Rectal smooth muscle tissue (tissue), 1 donor: ENCODE measurements at regions not wholly inside any gene's neighbourhood (a gene's known extent, or its start where the extent isn't known, plus 50 kb on each side); places are given as distances from the start of the nearest gene placed in this dataset.

Experiments used
- H3K27ac ChIP-seq: one replicate; pipeline ENCODE4 v1.7.0; 2013; ENCODE audit warnings: low read depth, low read length, inconsistent platforms
- H3K27me3 ChIP-seq: one replicate; pipeline ENCODE4 v1.7.0; 2013; ENCODE audit warnings: low read length; ENCODE audit not compliant: control insufficient read depth, insufficient read depth
- H3K36me3 ChIP-seq: one replicate; pipeline ENCODE4 v1.7.0; 2013; ENCODE audit warnings: low read length; ENCODE audit not compliant: control insufficient read depth, insufficient read depth
- H3K4me1 ChIP-seq: one replicate; pipeline ENCODE4 v1.7.0; 2013; ENCODE audit warnings: low read length; ENCODE audit not compliant: control insufficient read depth, insufficient read depth
- H3K4me3 ChIP-seq: one replicate; pipeline ENCODE4 v1.7.0; 2013; ENCODE audit warnings: low read length
- H3K9ac ChIP-seq: one replicate; pipeline ENCODE4 v1.7.0; 2013; ENCODE audit warnings: low read length

GRCh38 chr9:107548298-107549142, 59.0 kb upstream of the KLF4 start:
- H3K4me1 ChIP-seq: no peaks in the 10 kb centered on the region
- H3K27ac ChIP-seq: no peak overlapping the region
- H3K4me3 ChIP-seq: no peak overlapping the region
- no peak overlapping the region for H3K9ac ChIP-seq
- no peaks in the 10 kb centered on the region for H3K36me3 ChIP-seq
- H3K27me3 ChIP-seq: no peaks in the 10 kb centered on the region

GRCh38 chr9:107547772-107548297, 58.3 kb upstream of the KLF4 start:
- H3K4me3 ChIP-seq: no peak overlapping the region
- H3K27me3 ChIP-seq: no peaks in the 10 kb centered on the region
- H3K4me1 ChIP-seq: no peaks in the 10 kb centered on the region
- no peak overlapping the region for H3K27ac ChIP-seq
- H3K9ac ChIP-seq: no peak overlapping the region
- no peaks in the 10 kb centered on the region for H3K36me3 ChIP-seq

- H3K9ac ChIP-seq: no peak overlapping the region
- no peaks in the 10 kb centered on the region for H3K4me1 ChIP-seq
- H3K36me3 ChIP-seq: no peaks in the 10 kb centered on the region
- H3K27me3 ChIP-seq: no peaks in the 10 kb centered on the region
- no peak overlapping the region for H3K4me3 ChIP-seq
- H3K27ac ChIP-seq: no peak overlapping the region
Measured at GRCh38 chr9:107547303-107547702, 57.7 kb upstream of the KLF4 start.

GRCh38 chr9:107546859-107547258, 57.3 kb upstream of the KLF4 start:
- Histone ChIP-seq H3K4me1 (no peaks in the 10 kb centered on the region), H3K27ac (no peak overlapping the region), H3K9ac (no peak overlapping the region), H3K4me3 (no peak overlapping the region), H3K36me3 (no peaks in the 10 kb centered on the region), H3K27me3 (no peaks in the 10 kb centered on the region)

- H3K9ac ChIP-seq: no peak overlapping the region
- no peak overlapping the region for H3K27ac ChIP-seq
- no peaks in the 10 kb centered on the region for H3K4me1 ChIP-seq
- H3K36me3 ChIP-seq: no peaks in the 10 kb centered on the region
- no peak overlapping the region for H3K4me3 ChIP-seq
- H3K27me3 ChIP-seq: no peaks in the 10 kb centered on the region
Measured at GRCh38 chr9:107545036-107545435, 55.5 kb upstream of the KLF4 start.

GRCh38 chr9:107542411-107543157, 53.0 kb upstream of the KLF4 start:
- no peaks in the 10 kb centered on the region for H3K27me3 ChIP-seq
- H3K36me3 ChIP-seq: no peaks in the 10 kb centered on the region
- no peak overlapping the region for H3K4me3 ChIP-seq
- H3K27ac ChIP-seq: no peak overlapping the region
- H3K9ac ChIP-seq: no peak overlapping the region
- no peaks in the 10 kb centered on the region for H3K4me1 ChIP-seq

GRCh38 chr9:107541523-107541922, 52.0 kb upstream of the KLF4 start:
- Histone ChIP-seq H3K36me3 (no peaks in the 10 kb centered on the region), H3K27ac (no peak overlapping the region), H3K4me1 (no peaks in the 10 kb centered on the region), H3K9ac (no peak overlapping the region), H3K4me3 (no peak overlapping the region), H3K27me3 (no peaks in the 10 kb centered on the region)

GRCh38 chr9:107540164-107540561, 50.6 kb upstream of the KLF4 start:
- H3K36me3 ChIP-seq: no peaks in the 10 kb centered on the region
- no peak overlapping the region for H3K9ac ChIP-seq
- H3K4me3 ChIP-seq: no peak overlapping the region
- H3K27me3 ChIP-seq: no peaks in the 10 kb centered on the region
- H3K4me1 ChIP-seq: no peaks in the 10 kb centered on the region
- no peak overlapping the region for H3K27ac ChIP-seq

- H3K27me3 ChIP-seq: no peaks in the 10 kb centered on the region
- no peak overlapping the region for H3K27ac ChIP-seq
- H3K9ac ChIP-seq: no peak overlapping the region
- no peaks in the 10 kb centered on the region for H3K4me1 ChIP-seq
- H3K4me3 ChIP-seq: no peak overlapping the region
- H3K36me3 ChIP-seq: no peaks in the 10 kb centered on the region
Measured at GRCh38 chr9:107539427-107540163, 50.0 kb upstream of the KLF4 start.
